BJ (cell line): ENCODE measurements at regions not wholly inside any gene's neighbourhood (a gene's known extent, or its start where the extent isn't known, plus 50 kb on each side); places are given as distances from the start of the nearest gene placed in this dataset.

Experiments
- CTCF ChIA-PET: fragments of 350-600 bp; formaldehyde crosslinking; extraction: SDS; loops from one replicate; lab custom pipeline; 2021; ENCODE audit warnings: antibody characterized with exemption, inconsistent platforms; lab: Yijun Ruan, JAX
- POLR2A ChIA-PET: fragments of 300-600 bp; sonication (Branson Sonifier 250); formaldehyde crosslinking; extraction: SDS; loops from one replicate; lab custom pipeline; 2021; ENCODE audit warnings: antibody characterized with exemption; lab: Charles Lee
- DNase-seq: peaks from one replicate; pipeline ENCODE4 v3.0.0-alpha.2; 2011; ENCODE audit warnings: low read depth
- H3K27me3 ChIP-seq: 2 replicates; pipeline ENCODE4 v1.6.0; 2011; ENCODE audit warnings: low read length; ENCODE audit not compliant: control insufficient read depth, insufficient read depth
- H3K36me3 ChIP-seq: 2 replicates; pipeline ENCODE4 v1.5.1; 2011; ENCODE audit warnings: low read length; ENCODE audit not compliant: control insufficient read depth, insufficient read depth
- H3K4me3 ChIP-seq: 2 replicates; pipeline ENCODE4 v1.5.1; 2011; ENCODE audit warnings: low read depth, mild to moderate bottlenecking, control low read depth, low read length
- CTCF ChIP-seq: IDR thresholded peaks from 2 replicates; pipeline ENCODE4 v1.5.1; 2011; ENCODE audit warnings: low read depth, mild to moderate bottlenecking, control low read depth, inconsistent platforms, low read length, moderate library complexity; ENCODE audit not compliant: insufficient read depth

- TF ChIP-seq CTCF, result no peak
- CTCF ChIA-PET, result interaction anchor here (0.8 kb wide), 1 partner anchor 11 kb away, joined by 3 read pairs; no protein-coding TSS in a partner anchor
- Histone ChIP-seq H3K36me3 (no peaks in the 10 kb centered on the region), H3K27me3 (no peaks in the 10 kb centered on the region), H3K4me3 (no peak overlapping the region)
- POLR2A ChIA-PET, result no interaction called here
- DNase-seq, result no peak
Observed at GRCh38 chr6:14443629-14444268, 326.2 kb downstream of the CD83 start.

GRCh38 chr6:14444295-14444972, 326.9 kb downstream of the CD83 start:
- DNase-seq, result no peak
- TF ChIP-seq CTCF, result no peak
- Histone ChIP-seq H3K4me3 (no peak overlapping the region), H3K27me3 (no peaks in the 10 kb centered on the region), H3K36me3 (no peaks in the 10 kb centered on the region)
- ChIA-PET CTCF (no interaction called here), POLR2A (no interaction called here)

- Histone ChIP-seq H3K4me3 (no peak overlapping the region), H3K27me3 (no peaks in the 10 kb centered on the region), H3K36me3 (no peaks in the 10 kb centered on the region)
- TF ChIP-seq CTCF, result no peak
- ChIA-PET CTCF (no interaction called here), POLR2A (no interaction called here)
- DNase-seq, result no peak
Observed at GRCh38 chr6:14447240-14447639, 329.7 kb downstream of the CD83 start.

GRCh38 chr6:14448246-14448645, 330.7 kb downstream of the CD83 start:
- ChIA-PET POLR2A (no interaction called here), CTCF (interaction anchor here (0.5 kb wide), 1 partner anchor 126 kb away, joined by 3 read pairs; no protein-coding TSS in a partner anchor)
- no peaks in the 10 kb centered on the region for H3K27me3 ChIP-seq
- H3K4me3 ChIP-seq, result no peak overlapping the region
- no peak for TF ChIP-seq CTCF
- no peaks in the 10 kb centered on the region for H3K36me3 ChIP-seq
- DNase-seq, result no peak

GRCh38 chr6:14450133-14450504, 332.5 kb downstream of the CD83 start:
- no peak for DNase-seq
- no peak overlapping the region for H3K4me3 ChIP-seq

More at GRCh38 chr6:14450133-14450504, 332.5 kb downstream of the CD83 start:
- no peaks in the 10 kb centered on the region for H3K36me3 ChIP-seq
- ChIA-PET POLR2A (interaction anchor here (0.6 kb wide), 1 partner anchor 22 kb away, joined by 3 read pairs; no protein-coding TSS in a partner anchor), CTCF (interaction anchor here (0.6 kb wide), 1 partner anchor 17 kb away, joined by 4 read pairs; no protein-coding TSS in a partner anchor)
- no peaks in the 10 kb centered on the region for H3K27me3 ChIP-seq
- TF ChIP-seq CTCF, result no peak
